PC-9 (cell line): ENCODE measurements at regions not wholly inside any gene's neighbourhood (a gene's known extent, or its start where the extent isn't known, plus 50 kb on each side); places are given as distances from the start of the nearest gene placed in this dataset.

Experiments used
- BruUV-seq: library from RNA; stranded (reverse); fragments of 400-500 nt; replicated peaks from 2 replicates; lab custom pipeline; 2021; lab: Mats Ljungman, UMichigan
- CTCF ChIA-PET: fragments of 300-600 bp; sonication (Branson Sonifier 250); formaldehyde crosslinking; loops from one replicate; lab custom pipeline; 2022; ENCODE audit warnings: antibody characterized with exemption; lab: Charles Lee
- POLR2A ChIA-PET: fragments of 300-600 bp; sonication (Branson Sonifier 250); formaldehyde crosslinking; loops from one replicate; lab custom pipeline; 2022; ENCODE audit warnings: antibody characterized with exemption; ENCODE audit not compliant: unreplicated experiment; lab: Charles Lee
- DNase-seq, 2 experiments: peaks; one replicate each; pipeline versions ENCODE4 v3.0.0 to v3.0.0-alpha.2; 2015 to 2022; ENCODE audit warnings: mixed read lengths in 1 of 2
- H2AFZ ChIP-seq: fragments of 200-600 bp; sonication (generic); 2 replicates; pipeline ENCODE4 v1.8.1; 2017; ENCODE audit warnings: antibody characterized with exemption
- H3F3A ChIP-seq: fragments of 200-600 bp; sonication (generic); 2 replicates; pipeline ENCODE4 v1.8.1; 2017; ENCODE audit warnings: antibody characterized with exemption, mild to moderate bottlenecking, low read depth; ENCODE audit not compliant: insufficient read depth
- H3K27ac ChIP-seq: fragments of 200-600 bp; sonication (generic); 2 replicates; pipeline ENCODE4 v1.6.1; 2016; ENCODE audit warnings: mixed run types
- H3K27me3 ChIP-seq: fragments of 200-600 bp; sonication (generic); 2 replicates; pipeline ENCODE4 v1.6.1; 2016; ENCODE audit warnings: low read depth, mixed run types; ENCODE audit not compliant: insufficient read depth
- H3K36me3 ChIP-seq: fragments of 200-600 bp; sonication (generic); 2 replicates; pipeline ENCODE4 v1.6.1; 2016; ENCODE audit warnings: low read depth, mixed run types
- H3K4me1 ChIP-seq: fragments of 200-600 bp; sonication (generic); replicated peaks from 2 replicates; pipeline ENCODE4 v1.6.1; 2016; ENCODE audit warnings: mixed run types; ENCODE audit not compliant: insufficient read depth
- H3K4me2 ChIP-seq: fragments of 200-600 bp; sonication (generic); 2 replicates; pipeline ENCODE4 v1.6.1; 2017; ENCODE audit warnings: mixed run types
- H3K4me3 ChIP-seq: fragments of 200-600 bp; sonication (generic); 2 replicates; pipeline ENCODE4 v1.6.1; 2016; ENCODE audit warnings: mixed run types
- H3K79me2 ChIP-seq: fragments of 200-600 bp; sonication (generic); 2 replicates; pipeline ENCODE4 v1.6.1; 2017; ENCODE audit warnings: low read depth, mixed run types
- H3K9me2 ChIP-seq: fragments of 200-600 bp; sonication (generic); 2 replicates; pipeline ENCODE4 v1.8.1; 2017; ENCODE audit warnings: mild to moderate bottlenecking; ENCODE audit not compliant: insufficient read depth
- H3K9me3 ChIP-seq: fragments of 200-600 bp; sonication (generic); 2 replicates; pipeline ENCODE4 v1.8.1; 2016; ENCODE audit warnings: low read depth; ENCODE audit not compliant: insufficient read depth
- H4K20me1 ChIP-seq: fragments of 200-600 bp; sonication (generic); 2 replicates; pipeline ENCODE4 v1.8.1; 2017; ENCODE audit not compliant: insufficient read depth
- CTCF ChIP-seq: fragments of 200-600 bp; sonication (generic); conservative IDR thresholded peaks from 2 replicates; pipeline ENCODE4 v1.6.1; 2017; ENCODE audit warnings: mixed run types, antibody characterized with exemption, mild to moderate bottlenecking, moderate library complexity
- EZH2 ChIP-seq: fragments of 200-600 bp; sonication (generic); IDR thresholded peaks from 2 replicates; pipeline ENCODE4 v1.8.0; 2017; ENCODE audit warnings: antibody characterized with exemption, low read depth
- intact Hi-C: fragments of 100-400 bp; cut with micrococcal nuclease; formaldehyde crosslinking; loops from one replicate; pipeline ENCODE4 v1.10.0; 2022; ENCODE audit not compliant: unreplicated experiment

DNA sequence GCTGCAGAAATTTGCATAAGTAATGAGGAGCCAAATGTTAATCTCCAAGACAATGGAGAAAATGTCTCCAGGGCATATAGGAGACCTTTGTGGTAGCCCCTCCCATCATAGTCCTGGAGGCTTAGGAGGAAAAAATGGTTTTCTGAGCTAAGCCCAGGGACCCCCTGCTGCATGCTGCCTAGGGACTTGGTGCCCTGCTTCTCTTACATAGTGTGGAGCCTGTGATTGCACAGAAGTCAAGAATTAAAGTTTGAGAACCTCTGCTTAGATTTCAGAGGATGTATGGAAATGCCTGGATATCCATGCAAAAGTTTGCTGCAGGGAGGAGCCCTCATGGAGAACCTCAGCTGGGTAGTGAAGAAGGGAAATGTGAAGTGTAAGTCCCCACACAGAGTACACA lies 379.4 kb upstream of the TACR3 start:
- no peak for TF ChIP-seq EZH2
- no peak for TF ChIP-seq CTCF
- DNase-seq: no peak
- Histone ChIP-seq H3K4me3 (no peak overlapping the region), H4K20me1 (no peaks in the 10 kb centered on the region; the same call in 1 of the 2 replicates), H3K79me2 (no peaks in the 10 kb centered on the region), H3K4me1 (no peaks in the 10 kb centered on the region), H2AFZ (no peak overlapping the region), H3K36me3 (no peaks in the 10 kb centered on the region), H3K27me3 (no peaks in the 10 kb centered on the region), H3K27ac (no peak overlapping the region), H3K9me3 (no peaks in the 10 kb centered on the region), H3K9me2 (no peaks in the 10 kb centered on the region), H3F3A (no peaks in the 10 kb centered on the region), H3K4me2 (no peak overlapping the region)
- BruUV-seq: no TSS peak
- CTCF ChIA-PET: no interaction called here
- intact Hi-C loops: no loop called here
- POLR2A ChIA-PET: no interaction called here

DNA sequence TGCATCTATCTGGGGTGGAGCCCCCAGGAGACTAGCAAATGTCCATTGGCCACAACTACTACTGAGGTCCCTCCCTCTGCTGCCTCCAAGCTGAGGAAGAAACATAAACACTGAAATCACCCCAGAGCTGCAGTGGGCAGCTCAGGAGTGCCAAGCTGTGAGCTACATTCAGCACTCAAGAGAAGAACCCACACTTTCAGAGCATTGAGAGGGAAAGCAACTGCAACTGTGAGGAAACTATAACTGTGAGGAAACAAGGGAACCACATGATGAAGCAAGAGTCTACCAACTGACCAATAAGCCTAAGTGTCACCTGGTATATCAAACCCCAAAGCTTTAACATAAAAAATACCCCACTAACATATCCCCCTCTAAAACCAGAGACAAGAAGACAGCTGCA lies 373.5 kb upstream of the TACR3 start:
- H3K36me3 ChIP-seq: no peaks in the 10 kb centered on the region
- no peaks in the 10 kb centered on the region for H3F3A ChIP-seq
- H3K4me3 ChIP-seq: no peak overlapping the region
- ChIA-PET CTCF (no interaction called here), POLR2A (interaction anchor here (0.8 kb wide), 1 partner anchor 1000 kb away, joined by 16 read pairs; no protein-coding TSS in a partner anchor)
- H3K9me3 ChIP-seq: no peaks in the 10 kb centered on the region
- intact Hi-C loops: no loop called here
- no peak overlapping the region for H3K4me2 ChIP-seq
- no peak overlapping the region for H2AFZ ChIP-seq
- no peaks in the 10 kb centered on the region for H4K20me1 ChIP-seq
- no peak overlapping the region for H3K27ac ChIP-seq
- TF ChIP-seq CTCF (no peak), EZH2 (no peak)
- no peaks in the 10 kb centered on the region for H3K27me3 ChIP-seq
- H3K9me2 ChIP-seq: no peaks in the 10 kb centered on the region
- DNase-seq: no peak
- no peaks in the 10 kb centered on the region for H3K79me2 ChIP-seq
- H3K4me1 ChIP-seq: no peaks in the 10 kb centered on the region
- BruUV-seq: no TSS peak

- no peak overlapping the region for H3K27ac ChIP-seq
- POLR2A ChIA-PET: no interaction called here
- H3K4me3 ChIP-seq: no peak overlapping the region
- H3K4me2 ChIP-seq: no peak overlapping the region
- H3K79me2 ChIP-seq: no peaks in the 10 kb centered on the region
- no peaks in the 10 kb centered on the region for H3K27me3 ChIP-seq
- no peaks in the 10 kb centered on the region for H4K20me1 ChIP-seq
- no peaks in the 10 kb centered on the region for H3K9me3 ChIP-seq
- no peak overlapping the region for H2AFZ ChIP-seq
- no peaks in the 10 kb centered on the region for H3K9me2 ChIP-seq
- intact Hi-C loops: no loop called here
- no peaks in the 10 kb centered on the region for H3F3A ChIP-seq
- H3K36me3 ChIP-seq: no peaks in the 10 kb centered on the region
- H3K4me1 ChIP-seq: no peaks in the 10 kb centered on the region
- no peak for DNase-seq
- CTCF ChIA-PET: no interaction called here
- TF ChIP-seq CTCF (no peak), EZH2 (no peak)
- no TSS peak for BruUV-seq
These were observed 353.4 kb upstream of the TACR3 start for GRCh38 chr4:104073229-104073628.
